Myocyte (in vitro differentiated cells): ENCODE measurements at regions not wholly inside any gene's neighbourhood (a gene's known extent, or its start where the extent isn't known, plus 50 kb on each side); places are given as distances from the start of the nearest gene placed in this dataset.

Source experiments
- DNase-seq: peaks from one replicate; pipeline ENCODE4 v3.0.0-alpha.2; 2012; ENCODE audit warnings: low read depth

DNA sequence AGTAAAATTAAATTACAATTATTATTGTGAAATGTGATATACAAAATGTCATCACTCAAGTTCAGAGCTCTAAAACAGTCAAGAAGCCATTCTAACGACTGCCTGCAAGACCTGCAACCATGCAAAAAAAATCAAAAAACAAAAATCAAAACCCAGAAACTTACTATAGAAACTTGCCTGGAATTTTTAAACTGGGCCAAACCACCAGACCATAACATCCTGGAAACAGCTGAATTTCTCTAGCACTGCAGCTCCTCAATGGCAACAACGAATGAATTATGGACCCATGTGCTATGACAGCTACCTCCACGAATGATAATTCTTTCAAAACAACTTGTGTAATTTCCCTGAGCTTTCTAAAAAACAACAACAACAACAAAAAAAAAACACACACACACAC lies 130.0 kb upstream of the KCNMB2 start:
- DNase-seq, result peak; percentile 51

DNA sequence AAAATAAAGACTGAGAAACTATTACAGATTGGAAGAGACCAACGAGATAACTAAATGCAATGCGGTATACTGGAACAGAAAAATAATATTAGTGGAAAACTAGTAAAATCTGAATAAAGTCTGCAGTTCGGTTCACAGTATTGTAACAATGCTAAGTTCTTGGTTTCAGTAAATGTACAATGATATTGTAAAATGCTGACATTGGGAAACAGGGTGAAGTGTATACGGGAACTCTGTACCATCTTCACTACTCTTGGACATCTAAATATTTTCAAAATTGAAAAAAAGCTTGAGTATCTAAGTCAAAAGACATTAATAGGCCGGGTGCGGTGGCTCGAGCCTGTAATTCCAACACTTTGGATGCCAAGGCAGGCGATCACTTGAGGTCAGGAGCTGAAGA lies 120.9 kb upstream of the KCNMB2 start:
- no peak for DNase-seq

DNA sequence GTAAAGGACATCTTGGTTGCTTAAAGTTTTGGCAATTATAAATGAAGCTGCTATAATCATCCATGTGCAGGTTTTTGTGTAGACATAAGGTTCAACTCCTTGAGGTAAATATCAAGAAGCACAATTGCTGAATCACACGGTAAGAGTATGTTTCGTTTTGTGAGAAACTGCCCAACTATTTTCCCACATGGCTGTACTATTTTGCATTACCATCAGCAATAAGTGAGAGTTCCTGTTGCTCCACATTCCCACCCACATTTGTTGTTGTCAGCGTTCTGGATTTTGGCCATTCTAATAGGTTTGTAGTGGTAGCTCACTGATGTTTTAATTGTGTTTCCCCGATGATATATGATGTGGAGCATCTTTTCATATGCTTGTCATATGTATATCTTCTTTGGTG lies 118.5 kb upstream of the KCNMB2 start:
- DNase-seq, result no peak

DNA sequence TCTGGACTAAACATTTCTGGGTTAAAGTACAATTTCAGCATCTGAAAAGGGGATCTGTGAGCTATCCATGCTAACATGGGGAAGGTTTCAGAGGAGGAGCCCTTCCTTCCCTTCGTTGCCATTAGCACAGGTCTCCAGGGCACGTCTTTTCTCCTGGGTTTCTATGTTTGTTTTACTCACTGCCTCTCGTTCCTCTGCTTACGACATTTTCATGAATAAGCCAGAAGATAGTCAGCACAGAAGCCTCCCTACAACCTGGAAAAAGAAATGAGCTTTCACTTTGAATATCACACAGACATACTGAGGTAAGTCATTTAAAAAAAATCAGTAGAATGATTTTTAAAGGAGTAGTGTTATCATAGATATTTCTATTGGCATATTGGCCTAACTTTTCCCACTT lies 117.2 kb upstream of the KCNMB2 start:
- no peak for DNase-seq

DNA sequence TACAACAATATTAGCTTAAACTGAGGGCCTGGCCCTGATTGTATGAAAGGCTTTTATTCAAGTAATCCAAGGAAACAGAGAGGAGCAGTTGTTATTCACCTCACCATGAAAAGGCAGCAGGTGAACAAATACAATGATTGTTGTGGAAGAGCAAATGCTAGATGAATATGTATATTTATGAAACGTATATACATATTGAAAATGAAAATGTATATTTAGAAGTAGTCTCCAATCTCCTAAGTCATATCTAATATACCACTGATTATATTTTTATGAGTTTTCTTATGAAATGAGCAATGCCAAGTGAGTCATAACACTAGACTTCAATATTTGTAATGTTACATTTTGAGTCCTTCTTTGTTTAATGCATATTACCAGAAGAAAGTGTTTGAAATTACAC lies 116.2 kb upstream of the KCNMB2 start:
- no peak for DNase-seq

DNA sequence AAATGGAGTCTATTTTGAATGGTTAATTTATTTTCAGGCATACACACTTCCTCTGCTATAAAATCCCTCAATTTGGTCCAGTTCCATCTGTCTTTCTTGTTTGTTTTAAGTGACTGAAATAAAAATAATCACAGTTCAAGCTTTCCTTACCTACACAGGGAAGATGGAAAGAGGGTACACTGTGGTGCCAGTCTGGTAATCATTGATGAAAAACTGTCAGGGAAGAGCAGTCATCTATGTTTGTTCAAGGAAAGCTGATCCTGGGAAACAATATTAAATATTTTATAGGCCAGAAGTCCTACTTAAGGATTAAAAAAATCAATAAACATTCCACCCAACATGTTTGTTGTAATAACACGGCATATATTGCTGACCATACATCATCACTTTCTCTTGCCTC lies 115.2 kb upstream of the KCNMB2 start:
- DNase-seq, result no peak

DNA sequence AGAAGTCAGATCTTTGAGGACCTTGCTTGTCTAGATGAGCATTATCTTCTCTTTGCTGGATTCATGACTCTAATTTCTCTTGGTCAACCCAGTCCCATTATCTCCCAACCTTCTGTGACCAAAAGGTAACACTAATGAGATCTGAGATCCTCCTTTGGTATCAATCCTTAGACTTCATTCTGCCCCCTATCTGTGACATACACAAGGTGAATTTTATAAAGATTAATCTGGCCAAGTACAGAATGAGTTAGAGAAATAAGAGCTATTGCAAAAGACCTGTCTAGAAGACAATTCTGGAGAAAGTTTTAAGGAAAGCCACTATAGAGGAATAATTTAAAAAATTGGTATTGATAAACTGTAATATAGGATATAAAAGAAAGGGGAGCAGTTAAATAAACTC lies 113.8 kb upstream of the KCNMB2 start:
- DNase-seq, result no peak

DNA sequence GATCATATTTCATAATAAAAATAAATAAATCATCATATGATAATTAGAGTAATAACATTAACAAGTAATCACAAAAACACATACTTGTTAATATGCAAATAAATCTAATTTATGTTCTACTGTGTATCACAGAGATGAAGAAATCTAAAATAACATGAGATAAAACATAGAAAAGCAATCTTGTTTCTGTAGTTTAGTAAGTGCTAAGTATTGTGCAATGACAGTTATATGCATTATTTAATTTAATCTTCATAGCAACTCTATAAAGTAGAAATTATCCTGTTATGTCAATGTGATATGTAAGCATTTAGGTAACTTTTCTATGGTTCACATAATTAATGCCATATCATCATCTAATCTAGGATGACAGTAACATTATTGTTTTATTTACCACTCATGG lies 108.2 kb upstream of the KCNMB2 start:
- DNase-seq, result no peak

DNA sequence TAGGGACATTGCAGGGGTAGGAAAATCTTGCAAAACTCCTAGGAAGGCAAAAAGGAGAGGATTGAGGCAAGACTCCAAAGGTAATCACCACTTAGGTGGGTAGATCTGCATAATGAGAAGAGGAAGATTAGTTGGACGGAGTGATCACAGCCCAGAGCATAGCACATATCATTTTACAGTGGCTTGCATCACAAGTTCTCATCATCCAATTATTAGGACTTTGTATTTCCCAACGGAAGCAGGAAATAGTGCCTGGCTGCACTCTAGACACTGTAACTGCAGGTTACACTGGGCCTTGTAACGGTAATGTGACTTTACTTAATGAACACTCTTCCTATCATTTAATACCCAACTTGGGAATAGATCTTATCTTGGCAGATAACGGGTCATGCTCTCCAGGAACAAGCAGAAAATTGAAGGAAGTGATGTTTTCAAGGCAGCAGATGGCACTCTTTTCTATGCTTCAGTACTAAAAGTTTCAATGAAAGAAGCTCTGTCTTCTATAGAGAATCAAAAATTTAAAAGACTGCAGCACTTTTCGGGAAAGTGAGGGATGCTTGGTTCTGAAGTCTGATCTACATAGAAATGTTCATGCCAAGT lies 101.9 kb upstream of the KCNMB2 start:
- peak; percentile 27 for DNase-seq

DNA sequence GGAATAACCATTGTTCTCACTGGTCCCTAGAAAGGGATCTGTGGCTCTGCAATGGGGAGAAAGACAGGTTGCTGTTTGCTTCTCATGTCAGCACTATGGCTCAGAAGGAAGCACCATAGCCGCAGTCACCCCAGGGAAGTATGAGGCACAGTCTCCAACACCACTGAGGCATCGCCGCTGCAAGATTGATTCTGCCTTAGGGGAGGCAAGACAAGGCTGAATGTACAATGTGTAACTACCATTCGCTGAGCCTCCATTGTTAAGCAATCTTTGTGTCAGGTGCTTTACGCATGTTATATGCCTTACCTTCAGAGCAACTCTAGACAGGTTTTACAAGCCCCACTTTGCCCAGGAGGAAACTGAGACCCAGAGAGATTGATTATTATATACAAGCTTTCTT lies 100.7 kb upstream of the KCNMB2 start:
- no peak for DNase-seq

DNA sequence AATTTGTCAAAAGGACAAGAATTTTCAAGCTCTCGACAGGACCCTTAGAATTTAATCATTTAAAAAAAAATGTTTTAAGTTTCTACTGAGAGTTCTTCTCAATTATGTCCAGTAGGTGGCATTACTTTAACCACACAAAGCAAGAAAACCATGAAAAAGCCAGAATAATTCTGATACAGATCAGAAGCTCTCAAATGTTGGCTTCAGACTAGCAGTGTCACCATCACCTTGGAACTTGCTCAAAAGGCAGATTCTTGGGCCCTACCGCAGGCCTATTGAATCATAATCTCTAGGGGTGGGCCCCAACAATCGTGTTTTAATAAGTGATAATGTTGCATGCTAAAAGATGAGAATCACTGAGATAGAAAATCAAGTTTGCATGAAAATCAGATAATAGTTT lies 99.5 kb upstream of the KCNMB2 start:
- peak; percentile 42 for DNase-seq

DNA sequence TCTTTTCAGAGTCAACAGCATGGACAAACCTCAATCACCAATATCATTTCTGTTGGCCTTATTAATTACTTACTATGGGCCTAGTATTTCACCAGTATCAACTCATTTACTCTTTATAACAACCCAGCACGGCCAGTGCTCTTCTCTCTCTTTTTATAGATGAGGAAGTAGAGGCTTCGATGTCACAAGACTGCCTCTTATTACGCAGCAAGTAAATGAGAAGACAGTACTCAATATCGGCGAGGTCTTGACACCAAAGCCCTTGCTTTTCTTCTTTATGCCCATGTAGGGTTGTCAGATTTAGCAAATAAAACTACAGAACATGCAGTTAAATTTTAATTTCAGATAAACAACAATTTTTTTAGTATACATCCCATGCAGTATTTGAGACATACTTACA lies 99.0 kb upstream of the KCNMB2 start:
- DNase-seq, result no peak

DNA sequence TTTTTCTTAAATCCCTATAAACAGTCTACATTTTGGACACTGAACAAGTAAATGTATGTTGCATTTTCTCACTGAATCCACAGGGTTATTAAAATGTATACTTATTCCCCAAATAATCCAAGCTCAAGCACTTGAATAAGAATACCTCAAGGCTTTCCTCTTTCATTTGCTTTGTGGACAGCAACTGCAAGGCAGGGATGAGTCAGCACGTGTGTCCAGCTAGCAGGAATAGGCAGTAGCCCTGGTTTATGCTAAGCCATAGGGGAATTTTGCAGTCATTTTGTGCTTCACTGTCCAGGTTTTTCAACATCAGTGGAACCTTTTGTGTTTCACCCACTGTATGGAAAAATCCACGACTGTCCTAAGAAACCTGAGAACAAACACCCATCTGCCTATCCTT lies 96.7 kb upstream of the KCNMB2 start:
- DNase-seq, result peak; percentile 69

DNA sequence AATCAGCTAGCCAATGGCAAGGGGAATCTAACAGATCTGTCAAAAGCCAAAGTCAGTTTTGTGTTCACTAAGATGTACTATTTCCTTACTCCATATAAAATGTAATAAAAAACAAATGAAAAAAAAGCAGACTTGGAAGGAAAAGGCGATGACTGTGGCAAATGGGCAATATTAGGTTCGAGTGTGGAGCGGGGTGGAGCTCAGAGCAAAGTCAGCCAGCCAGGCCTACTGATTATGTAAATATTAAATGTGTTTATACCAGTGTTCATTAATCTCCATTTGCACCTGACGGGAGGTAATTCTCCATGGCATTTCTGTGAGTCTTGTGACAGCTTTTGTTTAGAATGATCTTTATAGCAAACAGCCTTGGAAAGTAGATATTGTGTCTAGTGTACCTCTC lies 96.2 kb upstream of the KCNMB2 start:
- DNase-seq, result no peak

DNA sequence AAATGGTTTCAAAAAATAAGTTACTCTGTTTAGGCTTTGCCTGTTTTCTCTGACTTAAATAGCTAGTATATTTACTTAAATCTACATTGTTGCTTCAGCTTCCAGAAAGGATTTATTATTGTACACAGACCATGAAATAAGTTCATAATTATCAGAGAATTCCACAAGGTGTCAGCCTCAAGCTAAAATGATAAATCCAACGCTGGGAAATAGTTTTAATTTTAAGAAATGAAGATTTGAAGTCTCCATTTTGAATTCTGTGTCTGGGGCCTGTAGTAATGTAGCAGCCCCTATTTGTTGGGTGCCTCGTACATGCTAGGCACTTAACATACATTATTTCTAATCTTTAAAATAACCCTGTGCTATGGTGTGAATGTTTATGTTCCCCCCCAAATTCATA lies 92.6 kb upstream of the KCNMB2 start:
- peak; percentile 45 for DNase-seq

DNA sequence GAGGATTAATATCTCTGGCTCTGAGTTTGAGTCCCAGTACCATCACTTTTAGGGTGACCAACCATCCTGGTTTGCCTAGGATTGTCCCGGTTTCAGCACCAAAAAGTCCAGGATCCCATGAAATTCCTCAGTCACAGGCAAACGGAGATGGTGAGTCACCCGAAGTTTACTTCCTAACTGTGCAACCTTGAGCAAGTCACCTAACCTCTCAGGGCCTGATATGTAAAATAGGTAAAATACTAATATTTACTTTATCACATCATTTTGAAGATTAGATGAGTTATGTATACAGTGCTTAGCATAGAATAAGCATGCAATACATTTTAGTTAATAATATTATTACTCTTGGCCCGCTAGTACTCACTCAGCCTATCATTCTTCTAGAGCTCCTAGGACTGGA lies 91.1 kb upstream of the KCNMB2 start:
- DNase-seq, result no peak

DNA sequence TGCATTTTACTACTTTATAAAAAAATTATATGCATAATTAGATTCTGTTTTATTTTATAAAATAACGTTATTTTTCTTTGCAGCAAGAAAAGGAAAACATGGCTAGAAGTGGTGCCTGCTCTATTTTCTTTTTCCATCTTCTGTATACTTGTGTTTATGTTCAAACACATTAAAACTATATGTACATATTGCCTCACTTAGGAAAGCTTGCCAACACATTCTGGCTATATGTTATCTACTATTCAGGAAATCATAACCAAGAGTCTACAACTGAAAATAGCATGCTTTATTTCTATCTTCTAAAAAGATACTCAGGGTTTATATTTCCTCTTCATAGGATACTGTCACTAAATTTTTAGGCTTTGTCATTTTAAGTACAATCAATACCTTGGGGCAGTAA lies 90.2 kb upstream of the KCNMB2 start:
- no peak for DNase-seq

DNA sequence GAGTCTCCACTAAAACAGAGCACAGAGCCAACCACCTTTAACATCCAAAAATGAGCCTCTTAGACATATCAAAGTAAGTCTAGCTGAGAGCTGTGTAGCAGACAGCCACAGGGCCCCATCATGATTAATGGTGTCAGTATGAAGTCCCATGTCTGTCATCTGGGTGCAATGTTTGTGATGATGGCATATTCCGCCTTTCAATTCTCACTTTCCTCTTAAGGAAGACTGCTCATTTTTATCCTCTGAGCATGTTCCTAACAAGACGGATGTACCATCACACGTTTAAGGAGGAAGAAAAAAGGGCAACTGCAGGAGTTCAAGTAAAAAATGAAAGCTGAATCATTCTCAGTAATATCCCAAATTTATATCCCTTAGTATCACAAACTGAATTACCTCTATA lies 85.8 kb upstream of the KCNMB2 start:
- DNase-seq, result no peak

DNA sequence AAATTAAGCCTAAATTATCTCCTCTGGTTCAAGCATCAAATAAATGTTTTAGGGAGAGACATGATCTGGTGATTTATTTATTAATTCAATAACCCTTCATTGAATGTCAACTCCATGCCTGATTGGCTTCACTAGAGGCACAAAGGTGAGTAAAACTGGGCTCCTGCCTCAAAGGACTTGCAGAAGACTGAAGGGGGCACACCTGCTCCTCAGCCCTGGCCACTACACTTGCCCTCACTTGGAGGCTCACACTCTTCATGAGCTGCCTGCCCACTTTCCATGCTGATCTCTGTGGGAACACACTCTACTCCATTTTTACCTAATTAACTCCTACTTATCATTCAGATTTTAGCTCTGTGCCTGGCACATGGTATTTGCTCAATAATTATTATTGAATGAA lies 84.4 kb upstream of the KCNMB2 start:
- no peak for DNase-seq

DNA sequence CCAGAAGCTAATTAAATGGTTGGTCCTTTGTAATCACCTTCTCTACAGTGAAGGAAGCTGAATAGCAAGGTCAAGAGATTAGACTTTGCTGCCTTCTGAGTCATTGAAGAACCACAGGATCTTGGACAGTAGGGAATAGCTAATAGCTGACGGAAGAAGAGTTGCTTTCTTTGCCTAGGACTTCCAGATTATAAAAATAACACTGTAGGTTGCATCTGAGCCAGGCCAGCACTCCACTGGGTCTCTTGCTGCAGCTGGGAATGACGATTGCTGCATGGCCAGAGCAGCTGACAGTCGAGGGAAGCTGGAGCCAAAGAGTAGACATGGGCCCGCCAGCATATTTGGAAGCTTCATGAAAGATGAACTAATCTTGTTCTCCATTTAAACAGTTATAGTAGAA lies 81.5 kb upstream of the KCNMB2 start:
- peak; percentile 85 for DNase-seq

DNA sequence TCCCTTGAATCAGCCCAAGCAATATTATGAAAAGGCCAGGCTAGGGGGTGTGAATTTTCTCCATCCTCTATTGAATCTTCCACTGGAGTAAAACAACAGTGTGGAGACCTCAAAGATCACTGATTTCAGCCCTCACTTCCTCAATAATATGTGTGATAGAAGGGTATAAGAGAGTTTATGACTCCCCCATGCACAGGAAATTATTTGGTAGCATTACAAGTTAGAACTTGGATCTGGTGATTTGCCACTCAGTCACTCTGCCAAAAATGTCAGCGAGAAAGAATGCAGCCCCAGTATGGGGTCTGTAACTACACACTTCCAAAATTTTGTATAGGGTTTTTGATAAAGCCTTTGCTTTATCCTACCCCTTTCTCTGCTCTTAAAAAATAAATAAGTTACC lies 81.0 kb upstream of the KCNMB2 start:
- no peak for DNase-seq

DNA sequence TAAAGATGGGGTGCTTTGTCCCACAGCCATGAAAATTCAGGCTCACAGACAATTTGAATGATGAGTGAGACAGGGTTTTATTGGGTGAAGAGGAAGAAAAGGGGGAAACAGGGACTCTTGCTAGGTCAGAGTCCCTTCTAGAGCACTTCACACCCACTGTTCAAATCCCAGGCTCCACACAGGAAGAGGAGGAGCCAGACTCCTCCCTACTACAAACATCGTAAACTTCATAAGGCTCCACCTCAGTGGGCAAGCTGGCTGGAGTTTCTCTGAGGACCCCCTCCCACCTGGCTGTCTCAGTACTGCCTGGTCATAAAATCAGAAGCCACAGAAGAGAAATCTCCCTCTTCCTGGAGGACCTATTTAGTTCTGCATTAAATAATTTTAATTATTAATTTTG lies 80.3 kb upstream of the KCNMB2 start:
- DNase-seq, result no peak

DNA sequence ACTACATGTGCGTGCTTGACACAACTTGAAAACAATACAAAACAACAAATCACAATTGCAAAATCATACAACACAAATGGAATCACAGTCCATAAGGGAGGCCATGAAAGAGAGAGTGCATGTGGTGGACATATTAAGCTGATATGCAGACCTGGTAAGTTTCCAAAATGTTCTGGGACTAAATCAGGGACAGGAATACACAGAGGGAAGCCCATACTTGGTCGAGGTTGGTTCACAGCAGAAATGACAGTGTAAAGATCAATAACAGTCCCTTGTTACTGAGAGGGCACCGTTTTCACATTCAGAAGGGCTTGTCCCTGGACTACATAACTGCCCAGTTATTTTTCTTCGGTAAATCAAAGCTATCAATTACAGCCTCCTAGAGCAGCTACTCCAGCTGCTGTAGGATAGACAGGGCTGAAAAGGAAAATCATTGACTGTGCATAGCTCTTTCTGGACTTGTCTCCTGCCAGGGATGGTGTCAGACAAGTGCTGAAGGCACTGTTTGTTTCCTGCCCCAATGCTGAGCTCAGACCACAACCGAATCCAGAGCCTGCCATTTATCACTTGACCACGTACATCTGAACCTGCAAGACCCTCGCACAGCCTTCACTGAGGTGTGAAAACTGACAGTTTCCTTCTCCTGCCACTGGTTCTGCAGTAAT lies 79.5 kb upstream of the KCNMB2 start:
- DNase-seq, result peak; percentile 47

DNA sequence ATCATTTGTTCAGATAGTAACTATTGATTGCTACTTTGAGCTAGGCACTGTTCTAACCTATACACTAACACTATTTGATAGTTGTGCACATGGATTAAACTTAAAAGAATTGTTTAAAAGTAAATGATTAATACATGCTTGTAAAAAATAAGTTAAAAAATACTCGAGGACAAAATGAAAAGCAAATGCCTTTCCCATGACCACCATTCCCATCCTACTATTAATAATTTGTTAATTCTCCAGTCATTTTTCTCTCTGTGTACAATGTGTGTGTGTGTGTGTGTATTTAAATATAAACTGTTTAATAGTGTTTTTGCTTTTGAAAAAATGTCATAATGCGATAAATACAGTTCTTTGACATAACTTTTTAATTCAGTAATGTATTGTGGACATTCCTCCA lies 78.7 kb upstream of the KCNMB2 start:
- no peak for DNase-seq
